H54 (cell line): ENCODE measurements at regions not wholly inside any gene's neighbourhood (a gene's known extent, or its start where the extent isn't known, plus 50 kb on each side); places are given as distances from the start of the nearest gene placed in this dataset.

Experiments used
- DNase-seq: peaks from one replicate; pipeline ENCODE4 v3.0.0; 2011; ENCODE audit warnings: low spot score, mixed read lengths; ENCODE audit not compliant: insufficient read length
- FAIRE-seq: peaks from 3 replicates; lab custom pipeline; 2011; peaks lifted over from hg19 to GRCh38; lab: Jason Lieb, UNC
- POLR2A ChIP-seq: IDR thresholded peaks from 2 replicates; pipeline ENCODE4 v1.6.1; 2011; ENCODE audit warnings: low read depth, mild to moderate bottlenecking, low read length

DNA sequence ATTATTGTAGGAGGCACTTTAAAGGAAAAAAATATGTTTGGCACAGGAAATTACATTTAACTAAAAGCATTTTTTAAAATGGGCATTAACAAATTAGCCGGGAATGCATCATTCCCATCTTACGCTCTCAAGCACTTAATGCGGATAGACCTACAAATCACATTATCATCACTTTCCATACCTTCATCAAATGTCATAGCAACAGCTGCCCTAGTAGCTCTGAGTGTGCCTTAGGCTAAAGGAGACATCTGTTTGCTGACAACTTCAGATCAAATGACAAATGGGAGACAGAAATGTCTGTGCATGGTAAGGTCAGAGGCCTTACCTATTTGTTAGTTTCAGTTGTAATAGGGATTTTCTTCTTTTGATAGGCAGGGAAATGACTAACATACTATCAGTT lies 773.2 kb upstream of the SLC10A2 start:
- TF ChIP-seq POLR2A = no peak
- no peak for FAIRE-seq

GRCh38 chr13:103835052-103835451 lies 768.8 kb upstream of the SLC10A2 start:
- no peak for TF ChIP-seq POLR2A
- FAIRE-seq (no peak), DNase-seq (no peak)

More for the DNA sequence above, 773.2 kb upstream of the SLC10A2 start:
- DNase-seq = no peak

DNA sequence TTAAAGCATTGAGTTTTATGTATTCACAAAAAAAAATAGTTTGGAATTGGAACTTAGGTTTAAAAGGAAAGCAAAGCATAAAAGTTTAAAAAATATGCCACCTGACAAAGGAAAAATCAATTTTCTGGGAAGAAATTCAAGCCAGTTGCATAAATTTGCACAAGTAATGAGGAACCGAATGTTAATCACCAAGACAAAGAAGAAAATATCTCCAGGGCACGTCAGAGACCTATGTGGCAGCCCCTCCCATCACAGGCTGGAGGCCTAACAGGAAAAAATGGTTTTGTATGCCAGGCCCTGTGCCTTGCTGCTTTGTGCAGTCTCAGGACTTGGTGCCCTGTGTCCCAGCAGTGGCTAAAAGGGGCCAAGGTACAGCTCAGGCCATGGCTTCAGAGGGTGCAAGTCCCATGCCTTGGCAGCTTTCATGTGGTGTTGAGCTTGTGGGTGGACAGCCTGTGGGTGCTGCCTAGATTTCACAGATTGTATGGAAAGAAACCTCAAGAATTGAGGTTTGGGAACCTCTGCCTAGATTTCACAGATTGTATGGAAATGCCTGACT lies 767.2 kb upstream of the SLC10A2 start:
- no peak for FAIRE-seq
- TF ChIP-seq POLR2A = no peak

DNA sequence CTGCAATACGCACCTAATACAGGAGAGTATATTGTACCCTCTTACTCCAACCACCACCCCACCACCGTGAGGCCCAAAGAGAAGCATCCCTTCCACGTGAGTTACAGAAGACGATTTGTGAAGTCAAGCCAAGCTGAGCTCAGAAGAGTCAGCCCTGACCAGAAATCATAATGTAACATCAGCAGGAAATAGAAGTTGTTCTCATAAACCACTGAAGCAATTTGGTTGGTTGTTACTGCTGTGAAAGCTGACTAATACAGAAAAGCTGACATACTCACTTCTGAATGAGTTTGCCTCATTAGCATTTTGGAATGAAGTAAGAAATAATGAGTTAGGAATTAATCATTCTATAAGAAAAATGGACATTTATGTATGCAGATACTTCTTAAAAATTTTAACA lies 749.4 kb upstream of the SLC10A2 start:
- FAIRE-seq (no peak), DNase-seq (no peak)
- no peak for TF ChIP-seq POLR2A

More for the DNA sequence above, 767.2 kb upstream of the SLC10A2 start:
- no peak for DNase-seq

- DNase-seq (no peak), FAIRE-seq (peak; percentile 27)
- no peak for TF ChIP-seq POLR2A
Observed at GRCh38 chr13:103812971-103813370, 746.8 kb upstream of the SLC10A2 start.

DNA sequence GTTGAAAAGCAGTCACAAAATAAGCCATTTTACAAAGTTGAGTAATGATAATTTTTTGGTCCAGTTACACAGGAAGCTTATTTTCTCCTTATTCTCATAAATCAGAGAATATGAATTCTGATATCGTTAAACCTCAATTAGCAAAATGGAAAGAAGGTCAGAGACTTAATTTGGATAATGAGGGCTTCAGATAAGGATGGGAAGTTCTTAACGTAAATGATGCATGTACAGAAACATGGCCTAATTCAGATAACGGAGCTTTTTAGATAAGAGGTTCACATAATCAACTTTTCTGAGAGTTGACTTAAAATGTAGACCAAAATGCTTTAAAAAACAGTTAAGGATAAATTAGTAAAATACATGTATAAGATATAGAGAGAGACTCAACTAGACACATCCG lies 746.3 kb upstream of the SLC10A2 start:
- no peak for TF ChIP-seq POLR2A
- DNase-seq (no peak), FAIRE-seq (peak; percentile 33)

GRCh38 chr13:103810026-103810425 lies 743.8 kb upstream of the SLC10A2 start:
- TF ChIP-seq POLR2A = no peak
- DNase-seq (no peak), FAIRE-seq (no peak)

DNA sequence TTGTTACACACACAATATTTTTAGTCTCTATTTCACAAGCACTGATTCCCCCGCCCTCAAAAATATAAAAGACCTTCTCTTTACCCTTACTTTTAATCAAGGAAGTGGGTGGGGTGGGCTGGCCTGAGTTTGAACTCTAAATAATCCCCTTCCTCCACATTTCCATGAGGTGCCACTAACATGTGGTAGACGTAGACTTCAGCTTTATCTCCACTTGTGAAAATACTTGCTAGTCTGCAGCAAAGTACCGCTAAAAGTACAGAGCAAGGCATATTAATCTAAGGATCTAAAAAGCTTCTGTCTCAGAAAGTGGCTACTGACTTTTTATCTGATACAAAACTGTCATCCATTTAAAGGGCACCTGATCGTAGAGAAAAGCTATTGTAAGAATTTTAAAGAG lies 739.6 kb upstream of the SLC10A2 start:
- FAIRE-seq = no peak
- no peak for DNase-seq
- no peak for TF ChIP-seq POLR2A

DNA sequence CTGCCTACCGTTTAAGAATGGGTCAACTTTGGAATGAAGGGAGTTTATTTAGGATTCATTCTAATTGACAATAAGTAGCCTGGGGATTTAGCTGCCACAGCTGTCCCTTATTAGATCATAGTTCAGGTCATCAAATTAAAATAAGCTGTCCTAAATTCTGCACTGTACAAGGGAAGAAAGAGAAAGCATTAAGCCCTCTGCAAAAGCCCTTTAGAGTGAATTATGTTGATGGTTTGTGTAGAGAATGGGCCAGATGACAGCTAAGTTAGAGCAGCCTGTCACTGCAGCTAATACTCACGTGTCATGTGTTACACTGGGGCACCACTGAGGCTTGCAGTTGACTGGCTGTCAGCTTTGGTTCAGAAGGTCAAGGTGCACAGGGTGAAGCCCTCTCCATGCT lies 737.1 kb upstream of the SLC10A2 start:
- no peak for TF ChIP-seq POLR2A
- DNase-seq (no peak), FAIRE-seq (no peak)

DNA sequence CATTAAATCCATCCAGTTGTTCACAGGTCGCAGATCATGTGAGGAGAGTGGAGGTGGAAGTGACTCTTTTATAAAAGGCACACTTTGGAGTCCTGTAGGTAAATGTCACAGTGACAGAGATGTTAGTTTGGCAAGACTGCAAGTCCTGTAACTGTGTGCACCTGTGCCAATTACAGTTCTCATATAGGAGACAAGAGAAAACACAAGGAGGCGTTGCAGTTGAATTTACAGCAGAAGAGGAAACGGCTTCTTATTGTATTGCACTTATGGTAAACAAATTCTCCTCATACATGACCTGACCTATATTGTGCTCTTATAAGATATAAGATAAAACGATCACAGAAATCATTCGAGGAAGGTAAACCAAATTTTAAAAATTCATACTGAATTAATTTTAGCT lies 732.8 kb upstream of the SLC10A2 start:
- no peak for DNase-seq
- no peak for FAIRE-seq
- no peak for TF ChIP-seq POLR2A

GRCh38 chr13:103795892-103796478 lies 729.8 kb upstream of the SLC10A2 start:
- DNase-seq (no peak), FAIRE-seq (no peak)
- TF ChIP-seq POLR2A = no peak

DNA sequence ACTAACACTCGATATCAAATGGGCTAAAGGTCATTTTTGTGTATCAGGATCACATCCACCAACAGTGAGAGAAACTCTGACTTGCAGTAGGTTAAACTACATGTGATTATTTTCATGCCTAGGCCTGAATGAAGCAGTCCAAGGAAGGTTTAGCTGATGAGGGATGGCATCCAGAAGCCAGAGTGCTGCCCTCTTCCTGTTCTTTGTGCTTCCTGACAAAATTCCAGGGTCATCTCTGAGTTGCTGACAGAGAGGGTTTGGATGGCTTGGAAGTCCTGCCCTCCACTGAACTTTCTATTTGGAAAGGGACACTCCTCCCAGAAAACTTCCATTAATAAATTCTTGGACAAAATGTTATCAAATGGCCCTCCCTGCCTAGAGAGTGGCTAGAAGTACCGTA lies 728.3 kb upstream of the SLC10A2 start:
- TF ChIP-seq POLR2A = no peak
- DNase-seq (no peak), FAIRE-seq (peak; percentile 33)

- FAIRE-seq = no peak
- DNase-seq = no peak
- TF ChIP-seq POLR2A = no peak
Observed at GRCh38 chr13:103788061-103788652, 721.9 kb upstream of the SLC10A2 start.

DNA sequence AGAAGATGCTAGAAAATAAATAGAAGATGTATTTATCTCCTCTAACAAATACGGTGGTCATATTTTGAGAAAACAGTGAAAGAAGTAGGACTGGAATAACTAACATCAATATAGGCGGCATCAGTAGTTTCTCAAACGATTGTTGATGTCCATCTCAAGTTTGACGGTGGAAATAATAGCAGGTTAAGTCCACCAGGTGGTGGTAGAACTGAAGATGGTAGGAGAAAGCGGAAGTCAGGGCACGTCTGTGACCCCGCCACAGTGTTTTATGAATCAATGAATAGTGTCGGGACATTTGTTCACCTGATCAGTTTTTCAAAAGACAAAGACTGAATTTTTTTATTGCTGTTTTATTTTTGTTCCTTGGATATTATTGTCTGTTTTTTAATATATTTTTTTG lies 706.4 kb upstream of the SLC10A2 start:
- FAIRE-seq (peak; percentile 84), DNase-seq (no peak)
- no peak for TF ChIP-seq POLR2A

DNA sequence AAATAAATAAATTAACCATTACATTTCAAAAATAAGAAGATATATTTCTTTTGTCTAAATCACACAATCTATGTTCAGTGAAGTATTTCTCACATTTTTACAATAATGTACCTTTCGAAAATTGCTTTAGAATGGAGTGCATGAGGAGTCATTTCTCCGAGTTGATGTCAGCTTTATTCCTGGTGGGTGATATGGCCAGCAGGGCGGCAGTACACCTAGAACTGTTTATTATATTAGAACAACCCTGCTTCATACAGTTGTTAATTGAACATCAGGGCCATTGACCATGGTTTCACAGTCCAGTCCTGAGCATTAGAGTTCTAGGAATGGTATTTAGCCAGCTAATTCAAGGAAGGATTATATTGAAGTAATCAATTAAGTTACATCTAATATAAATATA lies 696.3 kb upstream of the SLC10A2 start:
- no peak for DNase-seq
- TF ChIP-seq POLR2A = no peak
- FAIRE-seq = peak; percentile 20
